ENCODE measurements at regions not wholly inside any gene's neighbourhood (a gene's known extent, or its start where the extent isn't known, plus 50 kb on each side); places are given as distances from the start of the nearest gene placed in this dataset.
A peak's percentile ranks its signal among the peaks of the same experiment; 100 is the strongest.

- 88 to 89% methylated on average over 10 to 12 of the region's 12 CpGs for WGBS, 2 experiments (ENCODE audit: insufficient coverage in 1 of 2, insufficient read length in 1 of 2)
- H3K9me3 ChIP-seq (ENCODE audit: control insufficient read depth, low read length), result peaks cover 5% of the 10 kb centered on the region
- Mint-ChIP-seq H3K4me3 (no peak overlapping the region), H3K27ac (no peak overlapping the region), H3K4me1 (peaks cover 18% of the 10 kb centered on the region), H3K36me3 (ENCODE audit: low read depth) (no peaks in the 10 kb centered on the region), H3K9me3 (peaks cover 5% of the 10 kb centered on the region), H3K27me3 (ENCODE audit: insufficient read depth) (peaks cover 52% of the 10 kb centered on the region)
- H3K27me3 ChIP-seq (ENCODE audit: control insufficient read depth, insufficient read depth, low read length, poor library complexity, severe bottlenecking), result peaks cover 24% of the 10 kb centered on the region
- DNase-seq, result peak; percentile 42
- H3K27ac ChIP-seq (ENCODE audit: low read depth, low read length), result no peak overlapping the region
- H3K4me3 ChIP-seq (ENCODE audit: low read length), result no peak overlapping the region
- no peaks in the 10 kb centered on the region for H3K36me3 ChIP-seq (ENCODE audit: control insufficient read depth, insufficient read depth, low read length)
- H3K4me1 ChIP-seq (ENCODE audit: control insufficient read depth, insufficient read depth, low read length), result peaks cover 13% of the 10 kb centered on the region
- TF ChIP-seq, protein P1, sequence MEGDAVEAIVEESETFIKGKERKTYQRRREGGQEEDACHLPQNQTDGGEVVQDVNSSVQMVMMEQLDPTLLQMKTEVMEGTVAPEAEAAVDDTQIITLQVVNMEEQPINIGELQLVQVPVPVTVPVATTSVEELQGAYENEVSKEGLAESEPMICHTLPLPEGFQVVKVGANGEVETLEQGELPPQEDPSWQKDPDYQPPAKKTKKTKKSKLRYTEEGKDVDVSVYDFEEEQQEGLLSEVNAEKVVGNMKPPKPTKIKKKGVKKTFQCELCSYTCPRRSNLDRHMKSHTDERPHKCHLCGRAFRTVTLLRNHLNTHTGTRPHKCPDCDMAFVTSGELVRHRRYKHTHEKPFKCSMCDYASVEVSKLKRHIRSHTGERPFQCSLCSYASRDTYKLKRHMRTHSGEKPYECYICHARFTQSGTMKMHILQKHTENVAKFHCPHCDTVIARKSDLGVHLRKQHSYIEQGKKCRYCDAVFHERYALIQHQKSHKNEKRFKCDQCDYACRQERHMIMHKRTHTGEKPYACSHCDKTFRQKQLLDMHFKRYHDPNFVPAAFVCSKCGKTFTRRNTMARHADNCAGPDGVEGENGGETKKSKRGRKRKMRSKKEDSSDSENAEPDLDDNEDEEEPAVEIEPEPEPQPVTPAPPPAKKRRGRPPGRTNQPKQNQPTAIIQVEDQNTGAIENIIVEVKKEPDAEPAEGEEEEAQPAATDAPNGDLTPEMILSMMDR (conservative IDR thresholded peaks at IDR 0.05), result no peak
- no peak overlapping the region for H3K9ac ChIP-seq (ENCODE audit: extremely low read depth, low read length, poor library complexity, severe bottlenecking)
These were observed 67.0 kb upstream of the FRMD1 start for GRCh38 chr6:168145747-168146596.

DNA sequence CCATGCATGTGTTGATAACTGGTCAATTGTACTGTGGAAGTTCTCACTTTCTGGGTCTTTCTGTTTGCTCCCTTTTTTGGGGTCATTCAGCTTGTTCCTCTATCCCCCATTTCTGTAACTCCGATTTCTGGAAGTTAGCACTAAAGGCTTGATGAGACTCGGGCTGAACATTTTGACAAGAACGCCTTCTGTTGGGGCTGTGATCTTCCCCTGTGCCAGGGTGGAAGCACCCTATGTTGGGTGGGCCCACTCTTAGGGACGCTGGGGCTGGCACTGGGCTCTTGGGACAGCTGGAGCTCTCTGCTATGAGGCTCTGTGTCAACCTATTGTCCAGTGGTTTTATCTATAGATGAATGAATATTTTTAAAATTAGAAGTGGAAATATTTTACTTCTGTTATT lies 60.1 kb upstream of the FRMD1 start:
- Histone ChIP-seq H3K4me3 (ENCODE audit: low read length) (no peak overlapping the region), H3K4me1 (ENCODE audit: control insufficient read depth, insufficient read depth, low read length) (no peaks in the 10 kb centered on the region), H3K36me3 (ENCODE audit: control insufficient read depth, insufficient read depth, low read length) (no peaks in the 10 kb centered on the region), H3K9ac (ENCODE audit: extremely low read depth, low read length, poor library complexity, severe bottlenecking) (no peak overlapping the region), H3K9me3 (ENCODE audit: control insufficient read depth, low read length) (no peaks in the 10 kb centered on the region), H3K27ac (ENCODE audit: low read depth, low read length) (no peak overlapping the region), H3K27me3 (ENCODE audit: control insufficient read depth, insufficient read depth, low read length, poor library complexity, severe bottlenecking) (peaks cover 7% of the 10 kb centered on the region)
- no peak overlapping the region for H3K4me3 Mint-ChIP-seq
- H3K27me3 Mint-ChIP-seq (ENCODE audit: insufficient read depth), result peaks cover 17% of the 10 kb centered on the region
- H3K27ac Mint-ChIP-seq, result no peak overlapping the region
- peak; percentile 17 for DNase-seq
- H3K9me3 Mint-ChIP-seq, result no peaks in the 10 kb centered on the region
- no peaks in the 10 kb centered on the region for H3K4me1 Mint-ChIP-seq
- H3K36me3 Mint-ChIP-seq (ENCODE audit: low read depth), result no peaks in the 10 kb centered on the region
- WGBS, 2 experiments (ENCODE audit: insufficient coverage in 1 of 2, insufficient read length in 1 of 2), result 89 to 93% methylated on average over 3 to 4 of the region's 4 CpGs
- TF ChIP-seq, protein P1 (conservative IDR thresholded peaks at IDR 0.05), result no peak

DNA sequence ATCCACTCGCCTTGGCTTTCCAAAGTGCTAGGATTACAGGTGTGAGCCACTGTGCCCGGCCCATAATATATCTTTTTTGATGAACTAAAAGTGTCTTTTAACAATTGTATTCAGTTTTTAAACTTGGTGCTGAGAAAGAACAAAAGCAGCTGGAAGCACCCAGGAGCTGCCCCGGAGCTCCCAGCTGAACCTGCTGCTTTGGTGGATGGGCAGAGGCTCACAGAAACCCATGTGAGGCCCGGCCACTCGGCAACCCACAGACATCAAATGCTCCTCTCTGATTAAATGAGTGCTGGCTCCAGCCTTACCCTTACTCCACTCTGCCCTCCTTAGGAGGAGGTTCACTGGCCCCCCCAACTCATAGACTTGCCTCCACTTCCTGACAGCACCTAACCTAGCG lies 59.4 kb upstream of the FRMD1 start:
- H3K36me3 Mint-ChIP-seq (ENCODE audit: low read depth), result no peaks in the 10 kb centered on the region
- H3K4me1 ChIP-seq (ENCODE audit: control insufficient read depth, insufficient read depth, low read length), result no peaks in the 10 kb centered on the region
- no peaks in the 10 kb centered on the region for H3K9me3 Mint-ChIP-seq

More for the DNA sequence above, 59.4 kb upstream of the FRMD1 start:
- Mint-ChIP-seq H3K4me1 (no peaks in the 10 kb centered on the region), H3K4me3 (no peak overlapping the region), H3K27ac (no peak overlapping the region), H3K27me3 (ENCODE audit: insufficient read depth) (peaks cover 22% of the 10 kb centered on the region)
- Histone ChIP-seq H3K9me3 (ENCODE audit: control insufficient read depth, low read length) (no peaks in the 10 kb centered on the region), H3K36me3 (ENCODE audit: control insufficient read depth, insufficient read depth, low read length) (no peaks in the 10 kb centered on the region), H3K4me3 (ENCODE audit: low read length) (no peak overlapping the region), H3K27ac (ENCODE audit: low read depth, low read length) (no peak overlapping the region), H3K9ac (ENCODE audit: extremely low read depth, low read length, poor library complexity, severe bottlenecking) (no peak overlapping the region), H3K27me3 (ENCODE audit: control insufficient read depth, insufficient read depth, low read length, poor library complexity, severe bottlenecking) (peaks cover 7% of the 10 kb centered on the region)
- TF ChIP-seq, protein P1 (conservative IDR thresholded peaks at IDR 0.05), result no peak
- WGBS, 2 experiments (ENCODE audit: insufficient coverage in 1 of 2, insufficient read length in 1 of 2), result 84 to 89% methylated on average over 6 of the region's 6 CpGs
- DNase-seq, result peak; percentile 24

Data from endodermal cell (in vitro differentiated cells).